ENCODE measurements at regions not wholly inside any gene's neighbourhood (a gene's known extent, or its start where the extent isn't known, plus 50 kb on each side); places are given as distances from the start of the nearest gene placed in this dataset.
"Not testable (repeated sequence)": the region's sequence is repeated elsewhere in the genome, so short reads cannot be mapped to it uniquely, and the experiment has no call there.

- DNase-seq (ENCODE audit: low read depth), result no peak
These were observed 428.5 kb downstream of the SPRY2 start for GRCh38 chr13:79912403-79912802.

GRCh38 chr13:79910875-79911540, 429.9 kb downstream of the SPRY2 start:
- no peak for DNase-seq (ENCODE audit: low read depth)

GRCh38 chr13:79909644-79910043, 428.7 kb downstream of the NDFIP2 start:
- DNase-seq (ENCODE audit: low read depth), result no peak

GRCh38 chr13:79908381-79908780, 427.4 kb downstream of the NDFIP2 start:
- DNase-seq (ENCODE audit: low read depth), result no peak

- no peak for DNase-seq (ENCODE audit: low read depth)
These were observed 426.6 kb downstream of the NDFIP2 start for GRCh38 chr13:79907527-79907926.

GRCh38 chr13:79906345-79906744, 425.4 kb downstream of the NDFIP2 start:
- no peak for DNase-seq (ENCODE audit: low read depth)

GRCh38 chr13:79905018-79905417, 424.1 kb downstream of the NDFIP2 start:
- DNase-seq (ENCODE audit: low read depth), result no peak

GRCh38 chr13:79904581-79904980, 423.6 kb downstream of the NDFIP2 start:
- DNase-seq (ENCODE audit: low read depth), result no peak

GRCh38 chr13:79901336-79901735, 420.4 kb downstream of the NDFIP2 start:
- DNase-seq (ENCODE audit: low read depth), result no peak

- DNase-seq (ENCODE audit: low read depth), result no peak
These were observed 419.4 kb downstream of the NDFIP2 start for GRCh38 chr13:79900356-79900755.

- no peak for DNase-seq (ENCODE audit: low read depth)
These were observed 418.0 kb downstream of the NDFIP2 start for GRCh38 chr13:79898996-79899395.

GRCh38 chr13:79898202-79898826, 417.4 kb downstream of the NDFIP2 start:
- no peak for DNase-seq (ENCODE audit: low read depth)

GRCh38 chr13:79896851-79897250, 415.9 kb downstream of the NDFIP2 start:
- DNase-seq (ENCODE audit: low read depth), result no peak

- no peak for DNase-seq (ENCODE audit: low read depth)
These were observed 414.5 kb downstream of the NDFIP2 start for GRCh38 chr13:79895416-79895815.

GRCh38 chr13:79887278-79887677, 406.3 kb downstream of the NDFIP2 start:
- not testable (repeated sequence) for DNase-seq (ENCODE audit: low read depth)

GRCh38 chr13:79886601-79887000, 405.6 kb downstream of the NDFIP2 start:
- no peak for DNase-seq (ENCODE audit: low read depth)

- no peak for DNase-seq (ENCODE audit: low read depth)
These were observed 403.9 kb downstream of the NDFIP2 start for GRCh38 chr13:79884890-79885289.

- no peak for DNase-seq (ENCODE audit: low read depth)
These were observed 402.3 kb downstream of the NDFIP2 start for GRCh38 chr13:79883216-79883615.

GRCh38 chr13:79880818-79881217, 399.9 kb downstream of the NDFIP2 start:
- no peak for DNase-seq (ENCODE audit: low read depth)

GRCh38 chr13:79874396-79875360, 393.7 kb downstream of the NDFIP2 start:
- no peak for DNase-seq (ENCODE audit: low read depth)

- DNase-seq (ENCODE audit: low read depth), result no peak
These were observed 390.6 kb downstream of the NDFIP2 start for GRCh38 chr13:79871594-79871993.

GRCh38 chr13:79870766-79871165, 389.8 kb downstream of the NDFIP2 start:
- DNase-seq (ENCODE audit: low read depth), result no peak

GRCh38 chr13:79870123-79870522, 389.2 kb downstream of the NDFIP2 start:
- no peak for DNase-seq (ENCODE audit: low read depth)

Measured in stimulated activated CD8-positive, alpha-beta memory T cell treated with anti-CD3 and anti-CD28 coated beads, Interleukin-12 subunit alpha, Interleukin-12 subunit beta, amount 100 ng/mL, for 1 hour (primary cell).